ENCODE measurements at regions not wholly inside any gene's neighbourhood (a gene's known extent, or its start where the extent isn't known, plus 50 kb on each side); places are given as distances from the start of the nearest gene placed in this dataset.

DNA sequence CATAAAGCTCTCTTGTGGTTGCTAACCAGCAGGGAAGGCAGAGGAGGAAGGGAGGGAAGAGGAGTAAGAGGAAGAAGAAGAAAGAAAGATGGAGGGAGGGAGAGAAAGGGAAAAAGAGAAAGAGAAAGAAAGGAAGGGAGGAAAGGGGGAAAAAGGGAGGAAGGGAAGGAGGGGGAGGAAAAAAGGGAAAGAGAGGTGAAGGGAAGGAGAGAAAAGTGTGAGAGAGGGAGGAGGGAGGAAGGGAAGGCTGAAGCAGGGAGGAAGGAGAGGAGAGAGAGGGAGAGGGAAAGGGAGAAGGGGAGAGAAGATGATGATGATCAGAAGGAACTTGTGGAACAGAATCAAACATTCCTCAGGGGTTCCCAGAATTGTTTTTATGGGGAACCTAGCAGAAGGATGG is 57.5 kb upstream of the TOX2 start:
- Histone ChIP-seq H3K9ac (no peak overlapping the region), H3K79me2 (no peaks in the 10 kb centered on the region), H3K4me2 (ENCODE audit: low read length) (no peak overlapping the region), H2AFZ (no peak overlapping the region), H3K4me1 (no peaks in the 10 kb centered on the region), H3K36me3 (ENCODE audit: control insufficient read depth, insufficient read depth, low read length) (no peaks in the 10 kb centered on the region), H3K4me3 (ENCODE audit: low read depth, low read length) (no peak overlapping the region), H3K27me3 (ENCODE audit: control insufficient read depth, insufficient read depth, low read length) (no peaks in the 10 kb centered on the region), H3K27ac (no peak overlapping the region), H3K9me3 (ENCODE audit: control insufficient read depth, low read length) (no peaks in the 10 kb centered on the region)
- TF ChIP-seq, protein P1, sequence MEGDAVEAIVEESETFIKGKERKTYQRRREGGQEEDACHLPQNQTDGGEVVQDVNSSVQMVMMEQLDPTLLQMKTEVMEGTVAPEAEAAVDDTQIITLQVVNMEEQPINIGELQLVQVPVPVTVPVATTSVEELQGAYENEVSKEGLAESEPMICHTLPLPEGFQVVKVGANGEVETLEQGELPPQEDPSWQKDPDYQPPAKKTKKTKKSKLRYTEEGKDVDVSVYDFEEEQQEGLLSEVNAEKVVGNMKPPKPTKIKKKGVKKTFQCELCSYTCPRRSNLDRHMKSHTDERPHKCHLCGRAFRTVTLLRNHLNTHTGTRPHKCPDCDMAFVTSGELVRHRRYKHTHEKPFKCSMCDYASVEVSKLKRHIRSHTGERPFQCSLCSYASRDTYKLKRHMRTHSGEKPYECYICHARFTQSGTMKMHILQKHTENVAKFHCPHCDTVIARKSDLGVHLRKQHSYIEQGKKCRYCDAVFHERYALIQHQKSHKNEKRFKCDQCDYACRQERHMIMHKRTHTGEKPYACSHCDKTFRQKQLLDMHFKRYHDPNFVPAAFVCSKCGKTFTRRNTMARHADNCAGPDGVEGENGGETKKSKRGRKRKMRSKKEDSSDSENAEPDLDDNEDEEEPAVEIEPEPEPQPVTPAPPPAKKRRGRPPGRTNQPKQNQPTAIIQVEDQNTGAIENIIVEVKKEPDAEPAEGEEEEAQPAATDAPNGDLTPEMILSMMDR (IDR thresholded peaks at IDR 0.05), result no peak

- H3K27ac ChIP-seq, result no peak overlapping the region
- H3K27me3 ChIP-seq (ENCODE audit: control insufficient read depth, insufficient read depth, low read length), result no peaks in the 10 kb centered on the region
- no peak overlapping the region for H3K4me3 ChIP-seq (ENCODE audit: low read depth, low read length)
- H2AFZ ChIP-seq, result no peak overlapping the region
- TF ChIP-seq, protein P1 (IDR thresholded peaks at IDR 0.05), result no peak
- no peak overlapping the region for H3K4me2 ChIP-seq (ENCODE audit: low read length)
- no peaks in the 10 kb centered on the region for H3K36me3 ChIP-seq (ENCODE audit: control insufficient read depth, insufficient read depth, low read length)
- no peak overlapping the region for H3K9ac ChIP-seq
- H3K4me1 ChIP-seq, result no peaks in the 10 kb centered on the region
- H3K79me2 ChIP-seq, result no peaks in the 10 kb centered on the region
- no peaks in the 10 kb centered on the region for H3K9me3 ChIP-seq (ENCODE audit: control insufficient read depth, low read length)
Measured at GRCh38 chr20:43855803-43856202, 58.8 kb upstream of the TOX2 start.

DNA sequence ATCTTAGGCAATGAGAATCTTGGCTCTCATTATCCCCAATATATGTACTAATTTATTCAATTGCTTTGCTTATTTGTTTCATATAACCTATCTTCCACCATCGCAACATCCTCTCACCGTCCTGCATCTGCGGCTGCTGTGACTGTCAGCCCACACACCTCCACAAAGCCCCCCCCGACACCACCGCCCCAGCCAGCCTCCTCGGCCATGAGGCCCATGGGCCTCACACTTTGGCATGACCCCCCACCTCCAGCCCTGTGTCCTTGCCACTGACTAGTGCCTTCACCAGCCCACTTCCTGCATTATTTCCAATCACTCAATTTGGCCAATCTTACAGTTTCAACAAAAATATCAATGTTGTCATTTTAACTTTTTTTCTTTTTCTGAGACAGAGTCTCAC is 60.7 kb upstream of the TOX2 start:
- Histone ChIP-seq H3K4me1 (no peaks in the 10 kb centered on the region), H3K9ac (no peak overlapping the region), H3K27ac (no peak overlapping the region), H3K27me3 (ENCODE audit: control insufficient read depth, insufficient read depth, low read length) (no peaks in the 10 kb centered on the region), H3K4me3 (ENCODE audit: low read depth, low read length) (no peak overlapping the region), H3K9me3 (ENCODE audit: control insufficient read depth, low read length) (no peaks in the 10 kb centered on the region), H2AFZ (no peak overlapping the region), H3K79me2 (no peaks in the 10 kb centered on the region), H3K4me2 (ENCODE audit: low read length) (no peak overlapping the region), H3K36me3 (ENCODE audit: control insufficient read depth, insufficient read depth, low read length) (no peaks in the 10 kb centered on the region)
- TF ChIP-seq, protein P1 (IDR thresholded peaks at IDR 0.05), result no peak

DNA sequence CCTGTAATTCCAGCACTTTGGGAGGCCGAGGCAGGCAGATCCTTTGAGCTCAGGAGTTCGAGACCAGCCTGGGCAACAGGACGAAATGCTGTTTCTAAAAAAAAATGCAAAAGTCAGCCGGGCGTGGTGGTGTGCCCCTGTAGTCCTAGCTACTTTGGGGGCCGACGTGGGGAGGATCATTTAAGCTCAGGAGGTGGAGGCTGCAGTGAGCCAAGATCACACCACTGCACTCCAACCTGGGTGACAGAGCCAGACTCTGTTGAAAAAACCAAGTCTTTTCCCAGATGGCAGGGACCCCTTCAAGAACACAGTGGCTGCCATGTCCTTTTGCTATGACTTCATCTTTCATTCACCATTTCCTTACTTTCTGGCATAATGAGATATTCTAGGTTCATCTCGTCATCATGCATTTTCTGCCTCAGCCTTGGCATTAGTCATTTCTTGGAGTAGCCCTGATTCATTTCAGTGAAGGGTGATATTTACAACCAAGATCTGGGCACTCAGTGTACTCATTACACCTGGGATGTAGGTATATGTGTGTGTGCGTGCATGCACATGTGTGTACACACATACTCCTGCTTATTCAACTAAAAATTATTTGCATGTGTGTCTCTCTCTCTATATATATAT is 61.4 kb upstream of the TOX2 start:
- TF ChIP-seq, protein P1 (IDR thresholded peaks at IDR 0.05), result no peak
- Histone ChIP-seq H3K79me2 (no peaks in the 10 kb centered on the region), H3K36me3 (ENCODE audit: control insufficient read depth, insufficient read depth, low read length) (no peaks in the 10 kb centered on the region), H3K9me3 (ENCODE audit: control insufficient read depth, low read length) (no peaks in the 10 kb centered on the region), H3K4me1 (no peaks in the 10 kb centered on the region), H3K9ac (no peak overlapping the region), H3K4me2 (ENCODE audit: low read length) (no peak overlapping the region), H3K27me3 (ENCODE audit: control insufficient read depth, insufficient read depth, low read length) (no peaks in the 10 kb centered on the region), H3K4me3 (ENCODE audit: low read depth, low read length) (no peak overlapping the region), H3K27ac (no peak overlapping the region), H2AFZ (no peak overlapping the region)

DNA sequence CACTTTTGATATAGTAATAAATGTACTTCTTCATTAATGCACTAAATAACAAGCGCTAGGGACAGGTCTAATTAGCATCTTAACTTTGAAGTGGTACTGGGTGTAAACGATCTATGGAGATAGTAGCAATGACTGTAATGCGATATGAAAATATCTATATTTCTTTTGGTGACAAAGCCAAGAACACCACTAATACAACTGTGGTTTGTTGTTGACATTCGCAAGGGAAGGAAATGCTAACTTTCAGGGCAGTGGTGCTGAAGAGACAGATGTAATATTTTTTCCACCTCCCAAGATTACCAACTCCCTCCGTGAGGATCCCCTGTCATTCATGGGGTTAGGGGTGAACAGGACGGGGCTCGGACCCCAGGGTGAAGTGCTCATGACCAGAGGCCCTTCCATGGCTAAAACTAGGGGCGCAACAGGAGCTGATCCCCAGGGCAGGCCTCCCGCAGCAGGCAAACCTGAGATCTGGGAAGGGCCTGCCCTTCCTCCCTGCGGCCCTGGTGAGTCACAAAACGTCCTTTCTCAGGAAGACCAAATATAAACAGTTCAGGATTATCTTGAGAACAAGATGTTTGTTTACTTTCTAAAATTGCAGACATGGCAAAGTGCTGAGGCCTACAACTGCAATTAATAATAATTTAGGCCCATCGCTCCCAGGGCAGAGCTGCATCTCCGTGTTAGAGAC is 65.0 kb upstream of the TOX2 start:
- TF ChIP-seq, protein P1 (IDR thresholded peaks at IDR 0.05), result no peak
- peak overlapping the region; percentile 58 for H3K27ac ChIP-seq

More for the DNA sequence above, 65.0 kb upstream of the TOX2 start:
- no peak overlapping the region for H3K4me3 ChIP-seq (ENCODE audit: low read depth, low read length)
- H3K4me2 ChIP-seq (ENCODE audit: low read length), result peak overlapping the region; percentile 56
- H3K9me3 ChIP-seq (ENCODE audit: control insufficient read depth, low read length), result no peaks in the 10 kb centered on the region
- no peaks in the 10 kb centered on the region for H3K36me3 ChIP-seq (ENCODE audit: control insufficient read depth, insufficient read depth, low read length)
- no peaks in the 10 kb centered on the region for H3K4me1 ChIP-seq
- no peak overlapping the region for H3K9ac ChIP-seq
- no peaks in the 10 kb centered on the region for H3K79me2 ChIP-seq
- no peaks in the 10 kb centered on the region for H3K27me3 ChIP-seq (ENCODE audit: control insufficient read depth, insufficient read depth, low read length)
- peak overlapping the region; percentile 58 for H2AFZ ChIP-seq

All from parathyroid adenoma (tissue), 2 donors.